ENCODE measurements at regions not wholly inside any gene's neighbourhood (a gene's known extent, or its start where the extent isn't known, plus 50 kb on each side); places are given as distances from the start of the nearest gene placed in this dataset.
"Not testable (repeated sequence)": the region's sequence is repeated elsewhere in the genome, so short reads cannot be mapped to it uniquely, and the experiment has no call there.

DNA sequence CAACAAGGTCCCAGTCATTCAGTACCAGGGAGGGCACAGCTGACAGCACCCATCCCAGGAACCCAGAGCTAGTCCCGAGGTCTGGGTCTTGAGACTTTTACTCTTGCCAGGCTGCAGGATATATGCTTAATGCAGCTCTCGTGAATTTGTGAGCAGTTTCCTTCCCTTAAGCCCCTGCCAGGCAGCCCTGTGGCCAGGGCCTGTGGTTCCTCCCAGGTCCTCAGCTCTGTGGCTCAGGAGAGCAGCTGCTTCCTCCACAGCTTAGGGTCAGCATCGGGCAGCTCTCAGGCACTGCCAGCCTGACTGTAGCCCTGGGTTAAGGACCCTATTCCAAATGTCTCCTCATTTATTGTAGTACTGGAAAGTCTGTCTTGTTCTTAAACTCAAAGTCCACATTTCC is 1384.8 kb downstream of the RPIA start:
- CTCF ChIA-PET: no interaction called here
- Histone ChIP-seq H3K9me2 (ENCODE audit: insufficient read depth) (no peaks in the 10 kb centered on the region), H3K4me3 (no peak overlapping the region), H3K9me3 (ENCODE audit: insufficient read depth, low read depth) (no peaks in the 10 kb centered on the region), H3K4me2 (no peak overlapping the region), H3F3A (ENCODE audit: insufficient read depth, low read depth) (no peaks in the 10 kb centered on the region), H3K36me3 (ENCODE audit: low read depth) (no peaks in the 10 kb centered on the region), H3K27me3 (ENCODE audit: insufficient read depth, low read depth) (no peaks in the 10 kb centered on the region), H3K4me1 (replicated peaks; ENCODE audit: insufficient read depth) (no peaks in the 10 kb centered on the region), H3K79me2 (ENCODE audit: low read depth) (no peaks in the 10 kb centered on the region), H3K27ac (no peak overlapping the region), H2AFZ (no peak overlapping the region), H4K20me1 (ENCODE audit: insufficient read depth) (no peaks in the 10 kb centered on the region)
- TF ChIP-seq, protein P1, sequence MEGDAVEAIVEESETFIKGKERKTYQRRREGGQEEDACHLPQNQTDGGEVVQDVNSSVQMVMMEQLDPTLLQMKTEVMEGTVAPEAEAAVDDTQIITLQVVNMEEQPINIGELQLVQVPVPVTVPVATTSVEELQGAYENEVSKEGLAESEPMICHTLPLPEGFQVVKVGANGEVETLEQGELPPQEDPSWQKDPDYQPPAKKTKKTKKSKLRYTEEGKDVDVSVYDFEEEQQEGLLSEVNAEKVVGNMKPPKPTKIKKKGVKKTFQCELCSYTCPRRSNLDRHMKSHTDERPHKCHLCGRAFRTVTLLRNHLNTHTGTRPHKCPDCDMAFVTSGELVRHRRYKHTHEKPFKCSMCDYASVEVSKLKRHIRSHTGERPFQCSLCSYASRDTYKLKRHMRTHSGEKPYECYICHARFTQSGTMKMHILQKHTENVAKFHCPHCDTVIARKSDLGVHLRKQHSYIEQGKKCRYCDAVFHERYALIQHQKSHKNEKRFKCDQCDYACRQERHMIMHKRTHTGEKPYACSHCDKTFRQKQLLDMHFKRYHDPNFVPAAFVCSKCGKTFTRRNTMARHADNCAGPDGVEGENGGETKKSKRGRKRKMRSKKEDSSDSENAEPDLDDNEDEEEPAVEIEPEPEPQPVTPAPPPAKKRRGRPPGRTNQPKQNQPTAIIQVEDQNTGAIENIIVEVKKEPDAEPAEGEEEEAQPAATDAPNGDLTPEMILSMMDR (conservative IDR thresholded peaks at IDR 0.05): no peak
- no peak for TF ChIP-seq EZH2 (IDR thresholded peaks at IDR 0.05; ENCODE audit: low read depth)
- POLR2A ChIA-PET (ENCODE audit: unreplicated experiment): no interaction called here
- DNase-seq: no peak
- BruUV-seq (replicated peaks): no TSS peak
- intact Hi-C loops (cut with micrococcal nuclease; ENCODE audit: unreplicated experiment): no loop called here

DNA sequence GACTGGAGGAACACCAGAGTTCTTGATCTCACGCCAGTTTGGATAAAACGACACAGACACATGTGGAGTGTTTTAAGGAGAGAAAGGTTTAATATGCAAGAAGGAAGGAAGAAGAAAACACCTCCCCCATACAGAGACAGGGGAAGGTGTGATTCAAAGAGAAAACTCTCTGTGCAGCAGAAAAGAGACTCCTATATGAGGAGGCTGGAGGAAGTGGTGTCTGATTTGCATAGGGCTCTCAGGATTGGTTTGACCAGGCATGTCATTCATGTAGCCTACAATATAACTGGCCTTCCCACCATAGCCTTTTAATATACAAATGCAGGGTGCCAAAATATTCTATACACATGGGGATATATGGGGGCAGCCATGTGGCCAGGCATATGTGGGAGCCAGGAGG is 1386.5 kb downstream of the RPIA start:
- TF ChIP-seq EZH2 (IDR thresholded peaks at IDR 0.05; ENCODE audit: low read depth): no peak
- H3K4me1 ChIP-seq (replicated peaks; ENCODE audit: insufficient read depth): no peaks in the 10 kb centered on the region
- ChIA-PET POLR2A (ENCODE audit: unreplicated experiment) (no interaction called here), CTCF (no interaction called here)
- H3K27ac ChIP-seq: no peak overlapping the region
- no peaks in the 10 kb centered on the region for H3K36me3 ChIP-seq (ENCODE audit: low read depth)
- no peak for DNase-seq
- H3K4me2 ChIP-seq: no peak overlapping the region
- no peaks in the 10 kb centered on the region for H3K27me3 ChIP-seq (ENCODE audit: insufficient read depth, low read depth)
- H3K79me2 ChIP-seq (ENCODE audit: low read depth): no peaks in the 10 kb centered on the region
- H2AFZ ChIP-seq: no peak overlapping the region
- BruUV-seq (replicated peaks): no TSS peak
- H3K9me2 ChIP-seq (ENCODE audit: insufficient read depth): no peaks in the 10 kb centered on the region
- intact Hi-C loops (cut with micrococcal nuclease; ENCODE audit: unreplicated experiment): no loop called here
- H3F3A ChIP-seq (ENCODE audit: insufficient read depth, low read depth): no peaks in the 10 kb centered on the region
- H4K20me1 ChIP-seq (ENCODE audit: insufficient read depth): no peaks in the 10 kb centered on the region
- H3K9me3 ChIP-seq (ENCODE audit: insufficient read depth, low read depth): no peaks in the 10 kb centered on the region
- H3K4me3 ChIP-seq: no peak overlapping the region

DNA sequence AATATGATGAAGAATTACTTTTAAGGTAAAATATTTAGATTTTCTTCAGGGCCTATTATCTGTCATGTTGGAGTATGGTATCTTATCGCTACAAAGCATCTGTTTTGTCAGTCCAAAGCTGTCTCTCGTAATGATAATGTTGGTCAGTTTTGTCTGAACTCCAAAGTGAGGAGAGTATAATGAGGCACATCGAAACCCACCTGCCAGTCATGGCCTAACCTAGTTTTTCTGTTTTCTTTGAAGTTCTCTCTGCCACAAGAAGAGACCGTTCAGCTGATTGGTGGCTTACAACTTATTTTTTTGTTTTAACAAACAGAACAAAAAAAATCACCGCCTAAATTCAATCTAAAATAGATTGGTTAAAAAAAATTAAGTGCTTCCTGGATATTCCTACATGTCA is 1387.9 kb downstream of the RPIA start:
- Histone ChIP-seq H3K4me2 (no peak overlapping the region), H4K20me1 (ENCODE audit: insufficient read depth) (no peaks in the 10 kb centered on the region), H3K27ac (no peak overlapping the region), H3K79me2 (ENCODE audit: low read depth) (no peaks in the 10 kb centered on the region), H3K27me3 (ENCODE audit: insufficient read depth, low read depth) (no peaks in the 10 kb centered on the region), H3K4me3 (no peak overlapping the region), H3F3A (ENCODE audit: insufficient read depth, low read depth) (no peaks in the 10 kb centered on the region), H3K36me3 (ENCODE audit: low read depth) (no peaks in the 10 kb centered on the region), H3K9me2 (ENCODE audit: insufficient read depth) (no peaks in the 10 kb centered on the region), H3K4me1 (replicated peaks; ENCODE audit: insufficient read depth) (no peaks in the 10 kb centered on the region), H2AFZ (no peak overlapping the region), H3K9me3 (ENCODE audit: insufficient read depth, low read depth) (no peaks in the 10 kb centered on the region)
- no peak for TF ChIP-seq EZH2 (IDR thresholded peaks at IDR 0.05; ENCODE audit: low read depth)
- TF ChIP-seq, protein P1 (conservative IDR thresholded peaks at IDR 0.05): no peak
- no peak for DNase-seq
- POLR2A ChIA-PET (ENCODE audit: unreplicated experiment): no interaction called here
- CTCF ChIA-PET: no interaction called here
- BruUV-seq (replicated peaks): no TSS peak
- intact Hi-C loops (cut with micrococcal nuclease; ENCODE audit: unreplicated experiment): no loop called here

DNA sequence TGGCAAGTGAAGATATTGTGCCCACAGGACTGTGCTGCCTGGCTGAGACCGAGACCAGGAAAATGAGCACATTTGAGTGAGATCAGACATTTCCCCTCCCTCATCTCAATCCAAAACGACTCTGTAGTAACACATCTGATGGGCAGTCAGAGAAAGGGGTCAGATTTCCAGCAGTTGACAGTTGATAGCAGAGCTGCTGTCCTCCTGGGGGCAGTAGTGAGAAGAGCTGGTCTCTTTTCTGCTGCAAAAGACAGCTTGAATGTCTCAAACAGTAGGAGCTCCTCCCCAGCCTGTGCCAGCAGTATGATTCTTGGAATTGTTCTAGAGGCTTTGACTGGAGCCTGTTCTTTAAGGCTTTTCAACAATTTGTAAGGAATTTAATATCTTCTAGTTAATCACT is 1396.3 kb downstream of the RPIA start:
- BruUV-seq (replicated peaks); H3K27me3 ChIP-seq (ENCODE audit: insufficient read depth, low read depth); CTCF ChIA-PET; H3K36me3 ChIP-seq (ENCODE audit: low read depth); H3K4me3 ChIP-seq; H4K20me1 ChIP-seq (ENCODE audit: insufficient read depth); H3F3A ChIP-seq (ENCODE audit: insufficient read depth, low read depth); H3K79me2 ChIP-seq (ENCODE audit: low read depth); H2AFZ ChIP-seq; H3K4me1 ChIP-seq (replicated peaks; ENCODE audit: insufficient read depth); POLR2A ChIA-PET (ENCODE audit: unreplicated experiment); H3K9me3 ChIP-seq (ENCODE audit: insufficient read depth, low read depth); H3K4me2 ChIP-seq; H3K9me2 ChIP-seq (ENCODE audit: insufficient read depth); H3K27ac ChIP-seq; DNase-seq; intact Hi-C loops (cut with micrococcal nuclease; ENCODE audit: unreplicated experiment): not testable (repeated sequence)

DNA sequence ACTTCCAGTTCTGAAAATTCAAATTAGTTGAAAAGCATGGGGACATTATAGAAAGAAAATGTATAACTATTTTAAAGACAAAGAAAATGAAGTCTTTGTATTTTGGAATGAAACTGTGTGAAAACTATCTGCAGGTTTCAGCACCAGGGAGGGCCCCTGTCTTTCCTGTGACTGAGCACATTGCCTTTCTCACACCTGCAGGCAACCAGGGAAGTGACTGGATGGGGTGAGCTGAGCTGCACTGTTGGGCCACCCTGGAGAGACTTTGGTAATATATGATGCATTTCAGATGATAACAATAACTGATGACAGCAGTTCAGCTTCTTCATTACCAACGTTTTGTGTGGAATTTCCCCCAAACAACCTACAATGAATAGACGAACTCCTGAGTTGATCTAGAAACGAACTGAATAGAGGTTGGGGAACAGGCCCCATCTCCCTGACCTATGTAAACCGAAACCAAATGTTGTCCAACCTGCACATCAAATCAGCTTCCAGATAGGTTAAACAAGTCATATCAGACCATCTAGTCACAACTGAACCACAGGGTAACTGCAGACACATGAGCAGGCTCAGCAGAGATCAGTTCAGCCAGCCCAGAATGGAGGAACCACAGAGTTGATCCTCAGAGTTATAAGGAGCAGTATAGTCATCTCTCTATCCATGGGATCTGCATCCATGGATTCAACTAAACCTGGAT is 1402.2 kb downstream of the RPIA start:
- POLR2A ChIA-PET (ENCODE audit: unreplicated experiment); H3F3A ChIP-seq (ENCODE audit: insufficient read depth, low read depth); H4K20me1 ChIP-seq (ENCODE audit: insufficient read depth); H3K4me3 ChIP-seq; H3K4me2 ChIP-seq; H3K27me3 ChIP-seq (ENCODE audit: insufficient read depth, low read depth); CTCF ChIA-PET; BruUV-seq (replicated peaks); H3K36me3 ChIP-seq (ENCODE audit: low read depth); H3K9me3 ChIP-seq (ENCODE audit: insufficient read depth, low read depth); H2AFZ ChIP-seq; H3K4me1 ChIP-seq (replicated peaks; ENCODE audit: insufficient read depth); DNase-seq; H3K79me2 ChIP-seq (ENCODE audit: low read depth); intact Hi-C loops (cut with micrococcal nuclease; ENCODE audit: unreplicated experiment); H3K9me2 ChIP-seq (ENCODE audit: insufficient read depth); H3K27ac ChIP-seq: not testable (repeated sequence)

DNA sequence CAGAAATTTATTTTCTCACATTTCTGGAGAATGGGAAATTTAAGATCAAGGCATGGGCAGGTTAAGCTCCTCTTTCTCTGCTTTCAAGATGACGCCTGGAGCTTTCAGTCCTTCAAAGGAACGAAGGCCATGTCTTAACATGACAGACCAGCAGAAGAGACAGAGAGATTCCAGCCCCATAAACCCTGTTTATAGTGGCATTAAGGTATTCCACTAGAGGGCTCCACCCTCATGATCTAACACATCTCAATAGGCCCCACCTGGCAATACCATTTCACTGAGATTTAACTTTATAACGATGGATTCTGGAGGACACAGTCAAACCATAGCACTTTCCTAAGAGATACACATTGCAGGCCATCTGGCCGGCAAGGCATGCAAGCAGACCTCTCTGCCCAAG is 1406.1 kb downstream of the RPIA start:
- H3K36me3 ChIP-seq (ENCODE audit: low read depth); CTCF ChIA-PET; intact Hi-C loops (cut with micrococcal nuclease; ENCODE audit: unreplicated experiment); H4K20me1 ChIP-seq (ENCODE audit: insufficient read depth); POLR2A ChIA-PET (ENCODE audit: unreplicated experiment); H3K4me1 ChIP-seq (replicated peaks; ENCODE audit: insufficient read depth); H3K27me3 ChIP-seq (ENCODE audit: insufficient read depth, low read depth); DNase-seq; H3K9me3 ChIP-seq (ENCODE audit: insufficient read depth, low read depth); H3K4me2 ChIP-seq; H3K79me2 ChIP-seq (ENCODE audit: low read depth); H3K9me2 ChIP-seq (ENCODE audit: insufficient read depth); H2AFZ ChIP-seq; BruUV-seq (replicated peaks); H3F3A ChIP-seq (ENCODE audit: insufficient read depth, low read depth); H3K27ac ChIP-seq; H3K4me3 ChIP-seq: not testable (repeated sequence)
